Frontal cortex (tissue), 3 donors: ENCODE measurements at regions not wholly inside any gene's neighbourhood (a gene's known extent, or its start where the extent isn't known, plus 50 kb on each side); places are given as distances from the start of the nearest gene placed in this dataset.
"Not testable (repeated sequence)": the region's sequence is repeated elsewhere in the genome, so short reads cannot be mapped to it uniquely, and the experiment has no call there.

Source experiments
- DNase-seq, 2 donors: peaks; one replicate each; pipeline ENCODE4 v3.0.0; 2012; ENCODE audit warnings: low spot score in 2 of 2
- FAIRE-seq: peaks from 2 replicates; lab custom pipeline; 2012; peaks lifted over from hg19 to GRCh38; lab: Jason Lieb, UNC
- donor health status: control.
- donor health status: control.
- donor health status: control.

- DNase-seq (no peak), FAIRE-seq (no peak)
Measured at GRCh38 chr4:123024710-123025109, 102.3 kb upstream of the NUDT6 start.

GRCh38 chr4:123025398-123025797 is 103.0 kb upstream of the NUDT6 start:
- no peak for FAIRE-seq
- no peak for DNase-seq

GRCh38 chr4:123026015-123026414 is 103.6 kb upstream of the NUDT6 start:
- FAIRE-seq, DNase-seq: not testable (repeated sequence)

- FAIRE-seq (no peak), DNase-seq (no peak)
Measured at GRCh38 chr4:123031664-123032063, 109.3 kb upstream of the NUDT6 start.

GRCh38 chr4:123034023-123034422 is 111.6 kb upstream of the NUDT6 start:
- DNase-seq (no peak), FAIRE-seq (no peak)

- FAIRE-seq: no peak
- no peak for DNase-seq
Measured at GRCh38 chr4:123035239-123035638, 112.8 kb upstream of the NUDT6 start.

- FAIRE-seq: no peak
- DNase-seq: no peak
Measured at GRCh38 chr4:123037804-123038203, 115.4 kb upstream of the NUDT6 start.

- FAIRE-seq: no peak
Measured at GRCh38 chr4:123042095-123042494, 119.7 kb upstream of the NUDT6 start.

GRCh38 chr4:123043013-123043412 is 120.6 kb upstream of the NUDT6 start:
- DNase-seq (no peak), FAIRE-seq (no peak)

More at GRCh38 chr4:123042095-123042494, 119.7 kb upstream of the NUDT6 start:
- no peak for DNase-seq

- FAIRE-seq (no peak), DNase-seq (no peak)
Measured at GRCh38 chr4:123043793-123044425, 121.5 kb upstream of the NUDT6 start.

- FAIRE-seq: no peak
- DNase-seq: no peak
Measured at GRCh38 chr4:123046096-123046495, 123.7 kb upstream of the NUDT6 start.

GRCh38 chr4:123050018-123050417 is 127.6 kb upstream of the NUDT6 start:
- FAIRE-seq (no peak), DNase-seq (no peak)

- no peak for FAIRE-seq
- no peak for DNase-seq
Measured at GRCh38 chr4:123052007-123052406, 129.6 kb upstream of the NUDT6 start.

- FAIRE-seq (no peak), DNase-seq (no peak)
Measured at GRCh38 chr4:123055943-123056342, 133.5 kb upstream of the NUDT6 start.

GRCh38 chr4:123060039-123060770 is 137.8 kb upstream of the NUDT6 start:
- no peak for DNase-seq
- FAIRE-seq: no peak

GRCh38 chr4:123064390-123064789 is 142.0 kb upstream of the NUDT6 start:
- no peak for FAIRE-seq
- DNase-seq: no peak

- DNase-seq (no peak), FAIRE-seq (no peak)
Measured at GRCh38 chr4:123068081-123068480, 145.7 kb upstream of the NUDT6 start.

- FAIRE-seq (no peak), DNase-seq (no peak)
Measured at GRCh38 chr4:123072060-123072459, 149.7 kb upstream of the NUDT6 start.

GRCh38 chr4:123073650-123074049 is 151.3 kb upstream of the NUDT6 start:
- DNase-seq (no peak), FAIRE-seq (no peak)

- DNase-seq (no peak), FAIRE-seq (no peak)
Measured at GRCh38 chr4:123077330-123077729, 154.9 kb upstream of the NUDT6 start.

- no peak for DNase-seq
- no peak for FAIRE-seq
Measured at GRCh38 chr4:123081971-123082370, 159.6 kb upstream of the NUDT6 start.

GRCh38 chr4:123083646-123084045 is 161.2 kb upstream of the NUDT6 start:
- DNase-seq: no peak
- FAIRE-seq: no peak
